T-helper 2 cell treated with Interferon-gamma antibody and Interleukin-4, amounts not matched to agents 100 ng/mL and 5 ng/mL, for 36 hours (primary cell): ENCODE measurements at regions not wholly inside any gene's neighbourhood (a gene's known extent, or its start where the extent isn't known, plus 50 kb on each side); places are given as distances from the start of the nearest gene placed in this dataset.

Experiments used
- intact Hi-C: fragments of 100-400 bp; cut with micrococcal nuclease; formaldehyde crosslinking; loops from one replicate; pipeline ENCODE4 v1.15.1; 2023

GRCh38 chr9:78562021-78562420, 265.1 kb downstream of the PSAT1 start:
- intact Hi-C loops, result no loop called here

GRCh38 chr9:78563269-78563668, 266.3 kb downstream of the PSAT1 start:
- intact Hi-C loops, result no loop called here

- intact Hi-C loops, result no loop called here
Observed at GRCh38 chr9:78565481-78565880, 268.6 kb downstream of the PSAT1 start.

- intact Hi-C loops, result no loop called here
Observed at GRCh38 chr9:78566521-78566920, 269.6 kb downstream of the PSAT1 start.

- intact Hi-C loops, result no loop called here
Observed at GRCh38 chr9:78566948-78567675, 270.2 kb downstream of the PSAT1 start.

GRCh38 chr9:78567693-78568092, 270.8 kb downstream of the PSAT1 start:
- intact Hi-C loops, result no loop called here

- intact Hi-C loops, result no loop called here
Observed at GRCh38 chr9:78568774-78569173, 271.8 kb downstream of the PSAT1 start.

- intact Hi-C loops, result no loop called here
Observed at GRCh38 chr9:78572266-78572665, 275.3 kb downstream of the PSAT1 start.

- intact Hi-C loops, result no loop called here
Observed at GRCh38 chr9:78573205-78573604, 276.3 kb downstream of the PSAT1 start.

GRCh38 chr9:78573669-78574068, 276.7 kb downstream of the PSAT1 start:
- intact Hi-C loops, result no loop called here

- intact Hi-C loops, result no loop called here
Observed at GRCh38 chr9:78574354-78575045, 277.6 kb downstream of the PSAT1 start.

GRCh38 chr9:78575081-78575480, 278.2 kb downstream of the PSAT1 start:
- intact Hi-C loops, result no loop called here

GRCh38 chr9:78575771-78576170, 278.8 kb downstream of the PSAT1 start:
- intact Hi-C loops, result no loop called here

- intact Hi-C loops, result no loop called here
Observed at GRCh38 chr9:78577156-78577906, 280.4 kb downstream of the PSAT1 start.

- intact Hi-C loops, result no loop called here
Observed at GRCh38 chr9:78578072-78578471, 281.1 kb downstream of the PSAT1 start.

- intact Hi-C loops, result loop anchor here (10.0 kb wide), 1 partner anchor 148 kb away; no protein-coding TSS in a partner anchor
Observed at GRCh38 chr9:78582821-78583220, 285.9 kb downstream of the PSAT1 start.

GRCh38 chr9:78584589-78584988, 287.7 kb downstream of the PSAT1 start:
- intact Hi-C loops, result loop anchor here (10.0 kb wide), 1 partner anchor 150 kb away; no protein-coding TSS in a partner anchor

GRCh38 chr9:78585909-78586308, 289.0 kb downstream of the PSAT1 start:
- intact Hi-C loops, result loop anchor here (10.0 kb wide), 1 partner anchor 151 kb away; no protein-coding TSS in a partner anchor

- intact Hi-C loops, result no loop called here
Observed at GRCh38 chr9:78590068-78590467, 293.1 kb downstream of the PSAT1 start.

GRCh38 chr9:78592811-78593210, 295.9 kb downstream of the PSAT1 start:
- intact Hi-C loops, result no loop called here

GRCh38 chr9:78595200-78595945, 298.4 kb downstream of the PSAT1 start:
- intact Hi-C loops, result no loop called here
